Activated CD4-positive, CD25-positive, alpha-beta regulatory T cell treated with anti-CD3 and anti-CD28 coated beads, Interleukin-2, amount 50 U/mL, for 72 hours (primary cell): ENCODE measurements at regions not wholly inside any gene's neighbourhood (a gene's known extent, or its start where the extent isn't known, plus 50 kb on each side); places are given as distances from the start of the nearest gene placed in this dataset.

Experiments
- DNase-seq: peaks from one replicate; pipeline ENCODE4 v3.0.0; 2021

DNA sequence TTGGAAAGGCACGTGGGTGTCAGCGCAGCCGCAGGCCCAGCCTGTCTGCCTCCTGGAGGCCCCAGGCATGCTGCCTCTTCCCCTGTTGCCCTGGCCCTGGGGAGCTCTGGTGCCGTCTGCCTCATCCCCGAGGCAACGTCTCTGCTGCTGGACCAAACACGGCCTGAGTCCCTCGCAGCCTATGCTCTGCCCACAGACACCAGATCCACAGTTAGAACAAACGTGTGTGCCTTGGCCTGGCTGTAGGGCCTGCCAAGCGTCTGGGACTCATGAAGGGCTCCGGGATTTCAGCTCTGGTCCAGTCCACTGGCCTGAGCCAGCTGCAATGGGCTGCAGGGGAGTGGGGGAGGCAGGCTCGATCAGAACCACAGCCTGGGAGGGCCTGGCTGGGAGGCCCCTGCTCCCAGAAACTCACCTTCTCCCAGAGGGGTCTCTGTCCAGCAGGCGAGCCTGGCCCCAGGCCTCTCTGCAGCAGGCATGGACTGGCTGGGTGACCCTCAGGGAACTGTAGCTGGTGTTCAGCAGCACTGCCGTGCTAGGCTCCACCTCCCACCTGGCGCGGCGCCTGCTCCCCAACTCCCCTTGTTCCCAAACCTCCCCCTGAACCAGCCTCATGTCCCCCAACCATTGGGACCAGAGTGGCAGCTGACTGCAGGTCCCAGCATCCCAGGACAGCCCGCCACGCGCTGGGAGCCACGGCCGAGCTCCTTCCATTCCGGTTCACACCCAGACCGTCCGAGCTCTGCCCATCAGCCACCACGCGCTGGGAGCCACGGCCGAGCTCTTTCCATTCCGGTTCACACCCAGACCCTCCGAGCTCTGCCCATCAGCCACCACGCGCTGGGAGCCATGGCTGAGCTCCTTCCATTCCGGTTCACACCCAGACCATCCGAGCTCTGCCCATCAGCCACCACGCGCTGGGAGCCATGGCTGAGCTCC, 197.0 kb downstream of the DLL1 start:
- DNase-seq = no peak

DNA sequence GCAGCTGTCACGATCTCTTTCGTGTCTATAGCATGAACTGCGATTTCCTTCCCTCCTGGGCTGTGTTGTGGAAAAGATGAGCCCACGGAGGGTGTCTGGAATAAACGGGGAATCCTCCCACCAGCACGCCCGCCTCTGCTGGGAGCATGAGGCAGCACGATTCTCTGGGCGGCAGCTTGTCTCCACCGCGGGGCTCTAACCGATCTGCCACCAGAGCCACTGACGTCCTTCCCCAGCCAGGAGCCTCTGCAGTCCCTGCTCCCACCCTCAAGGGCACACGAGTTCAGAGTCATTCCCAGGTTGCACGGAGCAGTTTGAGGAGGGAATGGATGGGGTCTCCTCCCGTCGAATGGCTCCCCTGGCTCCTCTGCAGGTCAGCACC, 197.6 kb downstream of the DLL1 start:
- peak; percentile 22 for DNase-seq

- DNase-seq = peak; percentile 14
Observed at GRCh38 chr6:170092826-170093225, 198.1 kb downstream of the DLL1 start.

- peak; percentile 5 for DNase-seq
Observed at GRCh38 chr6:170091639-170092579, 199.0 kb downstream of the DLL1 start.

DNA sequence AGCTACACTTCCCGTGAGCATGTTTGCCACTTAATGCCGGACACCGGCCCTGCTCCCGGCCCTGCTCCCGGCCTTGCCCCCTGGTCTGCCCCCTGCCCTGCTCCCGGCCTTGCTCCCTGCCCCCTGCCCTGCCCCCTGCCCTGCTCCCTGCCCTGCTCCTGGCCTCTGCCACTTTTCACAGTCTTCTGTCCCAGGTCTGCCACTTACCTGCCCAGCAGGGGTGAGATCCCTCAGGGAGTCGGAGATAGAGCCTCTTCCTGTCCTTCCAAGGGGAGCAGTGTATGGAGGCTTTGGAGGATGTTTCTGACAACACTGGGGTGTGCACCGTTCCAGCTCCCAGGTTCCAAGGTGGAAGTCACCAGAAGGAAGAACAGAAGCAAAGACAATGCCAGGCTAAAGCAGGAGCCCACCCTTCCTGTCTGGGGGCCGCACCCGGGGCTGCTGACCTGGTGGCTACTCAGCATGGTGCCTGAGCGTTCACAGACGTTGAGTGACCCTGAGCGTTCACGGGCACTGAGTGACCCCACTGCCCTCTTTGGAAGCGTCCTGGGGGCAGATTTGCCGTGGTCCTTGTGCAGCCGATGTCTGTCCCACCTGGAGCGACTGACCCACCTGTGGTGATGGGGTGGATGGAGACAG, 199.8 kb downstream of the DLL1 start:
- peak; percentile 21 for DNase-seq

GRCh38 chr6:170090561-170090960, 200.3 kb downstream of the DLL1 start:
- peak; percentile 18 for DNase-seq

GRCh38 chr6:170089963-170090362, 200.9 kb downstream of the DLL1 start:
- DNase-seq = peak; percentile 29

DNA sequence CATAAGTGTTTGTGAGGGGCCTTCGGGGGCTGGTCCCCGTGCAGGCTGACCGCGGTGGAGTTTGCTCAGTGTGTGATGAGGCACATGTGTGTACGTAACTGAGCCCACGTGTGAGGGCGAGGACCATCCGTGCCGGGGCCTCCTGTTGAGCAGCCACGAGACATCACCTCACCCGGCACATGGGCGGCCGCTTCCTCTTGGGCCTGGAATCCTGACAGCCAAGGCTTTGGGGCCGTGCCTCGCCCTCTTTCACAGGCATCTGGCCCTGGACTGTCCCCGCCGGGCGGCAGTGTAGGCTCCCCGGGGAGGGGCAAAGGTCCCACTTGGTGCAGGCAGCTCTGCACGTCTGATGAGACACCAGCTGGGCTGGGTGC, 202.3 kb downstream of the DLL1 start:
- DNase-seq = peak; percentile 32

DNA sequence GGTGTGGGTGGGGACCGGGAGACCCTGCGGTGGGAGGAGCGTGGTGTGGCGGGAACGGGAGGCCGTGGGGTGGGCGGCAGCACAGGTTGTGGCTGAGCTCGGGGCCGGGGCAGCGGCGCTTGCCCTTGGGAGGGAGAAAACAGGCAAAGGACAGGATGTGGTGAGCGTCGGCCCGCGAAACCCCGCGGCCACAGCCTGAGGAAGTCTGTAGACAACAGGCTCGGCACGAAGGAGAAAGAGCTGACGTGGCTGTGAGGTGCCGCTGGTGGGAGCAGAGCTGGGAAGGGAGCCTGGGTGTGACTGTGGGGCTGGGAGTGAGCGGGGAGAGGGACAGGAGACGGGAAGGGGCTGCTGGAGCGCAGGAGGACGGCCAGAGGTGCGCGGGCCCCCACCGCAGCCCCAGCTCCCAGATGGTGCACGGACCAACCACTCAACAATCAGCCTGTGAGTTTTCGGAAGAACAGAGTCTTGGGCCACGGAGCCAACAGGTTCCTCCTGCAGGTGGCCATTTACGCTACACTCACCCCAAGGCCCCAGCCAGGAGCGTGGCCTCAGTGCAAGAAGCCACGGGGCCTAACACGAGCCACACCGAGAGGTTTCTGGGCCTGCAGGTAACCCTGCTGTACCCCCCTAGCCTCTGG, 202.8 kb downstream of the DLL1 start:
- DNase-seq = peak; percentile 60

- peak; percentile 17 for DNase-seq
Observed at GRCh38 chr6:170087421-170087780, 203.5 kb downstream of the DLL1 start.

GRCh38 chr6:170086639-170087420, 204.0 kb downstream of the DLL1 start:
- peak; percentile 29 for DNase-seq

GRCh38 chr6:170085475-170086401, 205.1 kb downstream of the DLL1 start:
- peak; percentile 21 for DNase-seq

DNA sequence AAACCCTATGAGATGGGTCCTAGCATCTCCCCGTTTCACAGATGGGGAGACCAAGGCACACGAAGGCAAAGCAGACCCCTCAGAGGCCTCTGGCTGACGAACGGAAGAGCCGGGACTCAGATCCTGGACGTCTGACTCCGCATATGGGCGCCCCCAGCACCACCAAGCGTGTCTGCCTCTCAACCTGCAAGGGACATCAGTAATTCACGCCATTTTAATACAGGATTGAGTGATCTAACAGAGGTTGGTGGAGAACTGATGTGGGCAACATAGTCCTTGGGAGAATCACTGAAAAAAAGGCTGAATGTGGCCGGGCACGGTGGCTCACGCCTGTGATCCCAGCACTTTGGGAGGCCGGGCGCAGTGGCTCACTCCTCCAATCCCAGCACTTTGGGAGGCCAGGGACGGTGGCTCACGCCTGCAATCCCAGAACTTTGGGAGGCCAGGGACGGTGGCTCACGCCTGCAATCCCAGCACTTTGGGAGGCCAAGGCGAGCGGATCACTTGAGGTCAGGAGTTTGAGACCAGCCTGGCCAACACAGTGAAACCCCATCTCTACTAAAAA, 206.6 kb downstream of the DLL1 start:
- DNase-seq = peak; percentile 24

DNA sequence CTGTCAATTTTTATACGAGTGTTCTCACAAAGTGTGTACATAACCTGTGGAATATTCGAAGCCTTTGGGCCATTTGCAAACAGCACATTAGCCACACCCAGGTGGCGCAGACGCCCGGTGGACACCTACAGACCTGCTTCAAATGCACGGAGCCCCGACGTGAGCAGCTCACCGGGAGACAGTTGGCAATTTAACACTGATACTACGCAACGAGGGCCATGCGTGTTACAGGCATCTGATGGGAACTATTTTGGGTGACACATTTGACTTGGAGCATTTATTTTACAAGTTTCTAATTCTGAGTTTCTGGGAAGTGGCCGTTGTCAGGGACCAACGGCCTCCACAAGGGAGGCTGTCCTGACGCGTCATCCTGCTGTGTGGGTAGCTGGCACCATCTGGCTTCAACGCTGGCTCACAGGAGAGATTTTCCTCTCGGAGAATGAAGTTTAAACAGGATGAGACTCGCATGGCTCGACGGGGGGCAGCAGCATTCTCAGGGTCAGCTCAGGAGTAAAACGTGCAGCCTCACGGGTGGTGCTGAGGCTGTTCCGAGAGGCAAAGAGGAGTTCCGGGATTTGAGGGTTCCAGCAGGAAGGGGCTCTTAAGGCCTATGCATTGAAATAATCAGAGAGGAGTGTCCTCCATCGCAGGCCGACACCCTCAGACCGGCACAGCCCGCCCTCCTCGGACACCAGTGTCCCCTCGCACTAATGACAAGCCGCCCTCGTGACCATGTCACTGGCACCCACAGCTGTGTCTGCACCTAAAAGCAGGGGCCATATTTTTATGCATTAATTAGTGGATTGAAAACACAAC, 207.4 kb downstream of the DLL1 start:
- DNase-seq = peak; percentile 29

DNA sequence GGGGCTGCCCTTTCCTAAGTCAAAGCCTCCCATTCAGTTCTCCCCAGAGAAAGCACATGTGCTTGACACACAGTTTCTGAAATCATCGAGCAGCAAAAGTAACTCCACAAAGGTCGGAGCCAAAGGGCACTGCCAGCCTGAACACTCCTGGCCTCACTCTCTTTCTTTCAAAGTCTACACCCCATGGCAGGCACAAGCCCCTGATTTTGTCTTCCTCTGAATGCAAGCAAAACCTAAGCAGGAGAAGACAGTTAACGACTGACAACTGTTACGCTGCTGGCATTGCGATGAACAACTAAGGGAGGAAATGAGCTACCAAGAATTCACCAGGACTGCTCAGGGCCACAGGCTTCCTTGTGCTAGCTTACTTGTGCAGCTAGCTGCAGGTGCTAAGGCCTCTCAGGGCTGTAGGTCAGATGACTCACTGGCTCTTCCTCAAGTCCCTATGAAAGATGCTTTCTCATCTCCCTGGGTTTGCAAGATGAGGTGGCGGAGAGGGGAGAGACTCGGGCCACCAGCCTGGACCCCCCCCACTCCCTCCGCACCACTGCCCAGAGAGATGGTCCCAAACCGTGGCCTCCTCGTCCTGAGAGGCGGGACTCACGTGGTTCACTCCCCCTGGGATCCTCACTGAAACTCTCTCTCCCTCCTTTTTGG, 208.2 kb downstream of the DLL1 start:
- peak; percentile 26 for DNase-seq

- peak; percentile 17 for DNase-seq
Observed at GRCh38 chr6:170082067-170082466, 208.8 kb downstream of the DLL1 start.

- DNase-seq = peak; percentile 28
Observed at GRCh38 chr6:170081556-170081955, 209.3 kb downstream of the DLL1 start.

- peak; percentile 15 for DNase-seq
Observed at GRCh38 chr6:170080828-170081371, 210.0 kb downstream of the DLL1 start.
